ENCODE measurements at regions not wholly inside any gene's neighbourhood (a gene's known extent, or its start where the extent isn't known, plus 50 kb on each side); places are given as distances from the start of the nearest gene placed in this dataset.

- Histone ChIP-seq H3K4me3 (ENCODE audit: low read depth in 1 of 5, low read length in 5 of 5) (no peak overlapping the region), H3K27ac (ENCODE audit: low read depth, low read length) (no peak overlapping the region), H3K9ac (ENCODE audit: low read length in 5 of 5) (no peak overlapping the region), H3K9me3 (ENCODE audit: control insufficient read depth in 5 of 5, low read length in 5 of 5) (peaks cover 0 to 16% (median 3%) of the 10 kb centered on the region in 5 donors), H3K4me1 (ENCODE audit: control insufficient read depth in 5 of 5, insufficient read depth in 5 of 5, low read length in 5 of 5) (no peaks in the 10 kb centered on the region), H3K36me3 (ENCODE audit: control insufficient read depth in 5 of 5, insufficient read depth in 5 of 5, low read length in 5 of 5) (no peaks in the 10 kb centered on the region), H3K27me3 (ENCODE audit: control insufficient read depth in 5 of 5, insufficient read depth in 4 of 5, low read length in 5 of 5) (no peaks in the 10 kb centered on the region)
Observed at GRCh38 chr5:166379517-166379916, 1911.9 kb upstream of the WWC1 start.

GRCh38 chr5:166382031-166382430 is 1909.4 kb upstream of the WWC1 start:
- no peak overlapping the region for H3K27ac ChIP-seq (ENCODE audit: low read depth, low read length)
- H3K9ac ChIP-seq (ENCODE audit: low read length in 5 of 5): no peak overlapping the region
- no peak overlapping the region for H3K4me3 ChIP-seq (ENCODE audit: low read depth in 1 of 5, low read length in 5 of 5)
- peaks cover 0 to 16% (median 3%) of the 10 kb centered on the region in 5 donors for H3K9me3 ChIP-seq (ENCODE audit: control insufficient read depth in 5 of 5, low read length in 5 of 5)
- H3K4me1 ChIP-seq (ENCODE audit: control insufficient read depth in 5 of 5, insufficient read depth in 5 of 5, low read length in 5 of 5): no peaks in the 10 kb centered on the region
- H3K36me3 ChIP-seq (ENCODE audit: control insufficient read depth in 5 of 5, insufficient read depth in 5 of 5, low read length in 5 of 5): no peaks in the 10 kb centered on the region
- H3K27me3 ChIP-seq (ENCODE audit: control insufficient read depth in 5 of 5, insufficient read depth in 4 of 5, low read length in 5 of 5): no peaks in the 10 kb centered on the region

- Histone ChIP-seq H3K4me1 (ENCODE audit: control insufficient read depth in 5 of 5, insufficient read depth in 5 of 5, low read length in 5 of 5) (no peaks in the 10 kb centered on the region), H3K4me3 (ENCODE audit: low read depth in 1 of 5, low read length in 5 of 5) (no peak overlapping the region), H3K36me3 (ENCODE audit: control insufficient read depth in 5 of 5, insufficient read depth in 5 of 5, low read length in 5 of 5) (no peaks in the 10 kb centered on the region), H3K9me3 (ENCODE audit: control insufficient read depth in 5 of 5, low read length in 5 of 5) (no peaks in the 10 kb centered on the region), H3K27me3 (ENCODE audit: control insufficient read depth in 5 of 5, insufficient read depth in 4 of 5, low read length in 5 of 5) (no peaks in the 10 kb centered on the region), H3K27ac (ENCODE audit: low read depth, low read length) (no peak overlapping the region), H3K9ac (ENCODE audit: low read length in 5 of 5) (no peak overlapping the region)
Observed at GRCh38 chr5:166398131-166398530, 1893.3 kb upstream of the WWC1 start.

GRCh38 chr5:166399781-166400180 is 1891.7 kb upstream of the WWC1 start:
- Histone ChIP-seq H3K36me3 (ENCODE audit: control insufficient read depth in 5 of 5, insufficient read depth in 5 of 5, low read length in 5 of 5) (no peaks in the 10 kb centered on the region), H3K27me3 (ENCODE audit: control insufficient read depth in 5 of 5, insufficient read depth in 4 of 5, low read length in 5 of 5) (no peaks in the 10 kb centered on the region), H3K9ac (ENCODE audit: low read length in 5 of 5) (no peak overlapping the region), H3K4me1 (ENCODE audit: control insufficient read depth in 5 of 5, insufficient read depth in 5 of 5, low read length in 5 of 5) (no peaks in the 10 kb centered on the region), H3K4me3 (ENCODE audit: low read depth in 1 of 5, low read length in 5 of 5) (no peak overlapping the region), H3K27ac (ENCODE audit: low read depth, low read length) (no peak overlapping the region), H3K9me3 (ENCODE audit: control insufficient read depth in 5 of 5, low read length in 5 of 5) (no peaks in the 10 kb centered on the region)

GRCh38 chr5:166401391-166401790 is 1890.1 kb upstream of the WWC1 start:
- Histone ChIP-seq H3K4me3 (ENCODE audit: low read depth in 1 of 5, low read length in 5 of 5) (no peak overlapping the region), H3K9ac (ENCODE audit: low read length in 5 of 5) (no peak overlapping the region), H3K36me3 (ENCODE audit: control insufficient read depth in 5 of 5, insufficient read depth in 5 of 5, low read length in 5 of 5) (no peaks in the 10 kb centered on the region), H3K9me3 (ENCODE audit: control insufficient read depth in 5 of 5, low read length in 5 of 5) (no peaks in the 10 kb centered on the region), H3K4me1 (ENCODE audit: control insufficient read depth in 5 of 5, insufficient read depth in 5 of 5, low read length in 5 of 5) (no peaks in the 10 kb centered on the region), H3K27ac (ENCODE audit: low read depth, low read length) (no peak overlapping the region), H3K27me3 (ENCODE audit: control insufficient read depth in 5 of 5, insufficient read depth in 4 of 5, low read length in 5 of 5) (no peaks in the 10 kb centered on the region)

- no peak overlapping the region for H3K27ac ChIP-seq (ENCODE audit: low read depth, low read length)
- no peaks in the 10 kb centered on the region for H3K36me3 ChIP-seq (ENCODE audit: control insufficient read depth in 5 of 5, insufficient read depth in 5 of 5, low read length in 5 of 5)
Observed at GRCh38 chr5:166412191-166412590, 1879.3 kb upstream of the WWC1 start.

GRCh38 chr5:166427211-166427610 is 1864.2 kb upstream of the WWC1 start:
- H3K9me3 ChIP-seq (ENCODE audit: control insufficient read depth in 5 of 5, low read length in 5 of 5): peaks cover 0 to 2% (median 0%) of the 10 kb centered on the region in 5 donors
- no peak overlapping the region for H3K4me3 ChIP-seq (ENCODE audit: low read depth in 1 of 5, low read length in 5 of 5)
- H3K4me1 ChIP-seq (ENCODE audit: control insufficient read depth in 5 of 5, insufficient read depth in 5 of 5, low read length in 5 of 5): no peaks in the 10 kb centered on the region
- H3K9ac ChIP-seq (ENCODE audit: low read length in 5 of 5): no peak overlapping the region
- no peaks in the 10 kb centered on the region for H3K27me3 ChIP-seq (ENCODE audit: control insufficient read depth in 5 of 5, insufficient read depth in 4 of 5, low read length in 5 of 5)
- no peaks in the 10 kb centered on the region for H3K36me3 ChIP-seq (ENCODE audit: control insufficient read depth in 5 of 5, insufficient read depth in 5 of 5, low read length in 5 of 5)
- no peak overlapping the region for H3K27ac ChIP-seq (ENCODE audit: low read depth, low read length)

More at GRCh38 chr5:166412191-166412590, 1879.3 kb upstream of the WWC1 start:
- no peaks in the 10 kb centered on the region for H3K27me3 ChIP-seq (ENCODE audit: control insufficient read depth in 5 of 5, insufficient read depth in 4 of 5, low read length in 5 of 5)
- no peak overlapping the region for H3K9ac ChIP-seq (ENCODE audit: low read length in 5 of 5)
- H3K4me1 ChIP-seq (ENCODE audit: control insufficient read depth in 5 of 5, insufficient read depth in 5 of 5, low read length in 5 of 5): peaks cover 0 to 6% (median 0%) of the 10 kb centered on the region in 5 donors
- no peaks in the 10 kb centered on the region for H3K9me3 ChIP-seq (ENCODE audit: control insufficient read depth in 5 of 5, low read length in 5 of 5)
- no peak overlapping the region for H3K4me3 ChIP-seq (ENCODE audit: low read depth in 1 of 5, low read length in 5 of 5)

- H3K4me3 ChIP-seq (ENCODE audit: low read depth in 1 of 5, low read length in 5 of 5): no peak overlapping the region
- H3K27me3 ChIP-seq (ENCODE audit: control insufficient read depth in 5 of 5, insufficient read depth in 4 of 5, low read length in 5 of 5): no peaks in the 10 kb centered on the region
- no peaks in the 10 kb centered on the region for H3K36me3 ChIP-seq (ENCODE audit: control insufficient read depth in 5 of 5, insufficient read depth in 5 of 5, low read length in 5 of 5)
Observed at GRCh38 chr5:166428264-166428803, 1863.1 kb upstream of the WWC1 start.

GRCh38 chr5:166430491-166431319 is 1860.7 kb upstream of the WWC1 start:
- H3K4me1 ChIP-seq (ENCODE audit: control insufficient read depth in 5 of 5, insufficient read depth in 5 of 5, low read length in 5 of 5): no peaks in the 10 kb centered on the region
- no peak overlapping the region for H3K9ac ChIP-seq (ENCODE audit: low read length in 5 of 5)
- H3K4me3 ChIP-seq (ENCODE audit: low read depth in 1 of 5, low read length in 5 of 5): no peak overlapping the region
- no peaks in the 10 kb centered on the region for H3K36me3 ChIP-seq (ENCODE audit: control insufficient read depth in 5 of 5, insufficient read depth in 5 of 5, low read length in 5 of 5)
- H3K9me3 ChIP-seq (ENCODE audit: control insufficient read depth in 5 of 5, low read length in 5 of 5): peaks cover 0 to 2% (median 0%) of the 10 kb centered on the region in 5 donors
- no peaks in the 10 kb centered on the region for H3K27me3 ChIP-seq (ENCODE audit: control insufficient read depth in 5 of 5, insufficient read depth in 4 of 5, low read length in 5 of 5)
- H3K27ac ChIP-seq (ENCODE audit: low read depth, low read length): no peak overlapping the region

More at GRCh38 chr5:166428264-166428803, 1863.1 kb upstream of the WWC1 start:
- Histone ChIP-seq H3K27ac (ENCODE audit: low read depth, low read length) (no peak overlapping the region), H3K9me3 (ENCODE audit: control insufficient read depth in 5 of 5, low read length in 5 of 5) (peaks cover 0 to 2% (median 0%) of the 10 kb centered on the region in 5 donors), H3K9ac (ENCODE audit: low read length in 5 of 5) (no peak overlapping the region), H3K4me1 (ENCODE audit: control insufficient read depth in 5 of 5, insufficient read depth in 5 of 5, low read length in 5 of 5) (no peaks in the 10 kb centered on the region)

- no peak overlapping the region for H3K4me3 ChIP-seq (ENCODE audit: low read depth in 1 of 5, low read length in 5 of 5)
- H3K9ac ChIP-seq (ENCODE audit: low read length in 5 of 5): no peak overlapping the region
- peaks cover 0 to 2% (median 0%) of the 10 kb centered on the region in 5 donors for H3K9me3 ChIP-seq (ENCODE audit: control insufficient read depth in 5 of 5, low read length in 5 of 5)
- H3K4me1 ChIP-seq (ENCODE audit: control insufficient read depth in 5 of 5, insufficient read depth in 5 of 5, low read length in 5 of 5): no peaks in the 10 kb centered on the region
- H3K27me3 ChIP-seq (ENCODE audit: control insufficient read depth in 5 of 5, insufficient read depth in 4 of 5, low read length in 5 of 5): no peaks in the 10 kb centered on the region
- no peaks in the 10 kb centered on the region for H3K36me3 ChIP-seq (ENCODE audit: control insufficient read depth in 5 of 5, insufficient read depth in 5 of 5, low read length in 5 of 5)
- no peak overlapping the region for H3K27ac ChIP-seq (ENCODE audit: low read depth, low read length)
Observed at GRCh38 chr5:166431456-166431855, 1860.0 kb upstream of the WWC1 start.

All from subcutaneous abdominal adipose tissue (tissue), 5 donors.